K562 (cell line): ENCODE measurements at regions not wholly inside any gene's neighbourhood (a gene's known extent, or its start where the extent isn't known, plus 50 kb on each side); places are given as distances from the start of the nearest gene placed in this dataset.

ENCODE experiments used
- ATAC-seq: fragments of 200-7000 bp; cut with Tn5 transposase; 3 replicates; pipeline ENCODE4 v1.9.1; 2020; ENCODE audit warnings: moderate library complexity
- BruUV-seq: library from RNA; stranded (reverse); fragments of 400-500 nt; replicated peaks from 2 replicates; lab custom pipeline; 2021; lab: Mats Ljungman, UMichigan
- CTCF ChIA-PET: fragments of 300-600 bp; formaldehyde crosslinking; extraction: SDS; loops from one replicate; lab custom pipeline; 2021; ENCODE audit warnings: low intra/inter-chr PET ratio; lab: Yijun Ruan, JAX
- POLR2A ChIA-PET: fragments of 300-600, 350-650 bp; sonication (Branson Sonifier 250); formaldehyde crosslinking; extraction: SDS; loops from one replicate; lab custom pipeline; 2021; ENCODE audit warnings: antibody characterized with exemption, inconsistent platforms; lab: Yijun Ruan, JAX
- DNase-seq, 4 experiments: peaks; one replicate each; pipeline versions ENCODE4 v3.0.0 to v3.0.0-alpha.2; 2011 to 2018; ENCODE audit warnings: low spot score in 3 of 4, mixed read lengths in 3 of 4; ENCODE audit errors: extremely low read depth in 1 of 4
- FAIRE-seq: peaks from 2 replicates; lab custom pipeline; 2011; peaks lifted over from hg19 to GRCh38; lab: Jason Lieb, UNC
- H2AFZ ChIP-seq: 2 replicates; pipeline ENCODE4 v1.6.0; 2011; ENCODE audit warnings: low read depth, low read length, control low read depth, inconsistent platforms
- H3K27ac ChIP-seq: fragments of 200-600 bp; 3 replicates; pipeline ENCODE4 v1.8.0; 2011; ENCODE audit warnings: low read depth, mild to moderate bottlenecking, control low read depth, inconsistent platforms, low read length, moderate library complexity, mixed read lengths; ENCODE audit errors: extremely low read depth
- H3K27me3 ChIP-seq, 2 experiments: fragments of 300-600 bp in 1 of 2; 2 replicates in 1 of 2; 3 replicates in 1 of 2; pipeline versions ENCODE4 v1.6.0 to v1.8.0; 2011; ENCODE audit warnings: inconsistent platforms in 2 of 2, low read length in 2 of 2, mild to moderate bottlenecking in 1 of 2, mixed read lengths in 1 of 2, moderate library complexity in 1 of 2; ENCODE audit not compliant: control insufficient read depth in 2 of 2, insufficient read depth in 2 of 2
- H3K36me3 ChIP-seq: fragments of 300-600 bp; 3 replicates; pipeline ENCODE4 v1.8.0; 2011; ENCODE audit warnings: mild to moderate bottlenecking, low read length, inconsistent platforms; ENCODE audit not compliant: control insufficient read depth, insufficient read depth
- H3K4me1 ChIP-seq, 2 experiments: fragments of 200-600 bp in 1 of 2; replicated peaks in 1 of 2; 2 replicates in 1 of 2; 3 replicates in 1 of 2; pipeline versions ENCODE4 v1.5.1 to v1.8.0; 2011; ENCODE audit warnings: inconsistent platforms in 2 of 2, low read length in 2 of 2, mild to moderate bottlenecking in 1 of 2, mixed read lengths in 1 of 2, moderate library complexity in 1 of 2; ENCODE audit not compliant: control insufficient read depth in 2 of 2, insufficient read depth in 2 of 2
- H3K4me2 ChIP-seq: 2 replicates; pipeline ENCODE4 v1.6.1; 2011; ENCODE audit warnings: low read length, control low read depth, inconsistent platforms, mixed read lengths; ENCODE audit not compliant: insufficient read depth
- H3K4me3 ChIP-seq: fragments of 200-600 bp; sonication (generic), shearing (Covaris generic); 2 replicates; pipeline ENCODE4 v1.5.1; 2016; ENCODE audit warnings: control low read depth, inconsistent platforms
- H3K79me2 ChIP-seq: fragments of 200-600 bp; 3 replicates; pipeline ENCODE4 v1.8.0; 2011; ENCODE audit warnings: low read length, inconsistent platforms; ENCODE audit not compliant: control insufficient read depth, insufficient read depth
- H3K9ac ChIP-seq, 2 experiments: 2 replicates each; pipeline versions ENCODE4 v1.6.0 to v1.6.1; 2011; ENCODE audit warnings: low read depth in 2 of 2, low read length in 2 of 2, control low read depth in 1 of 2, inconsistent platforms in 1 of 2, mild to moderate bottlenecking in 1 of 2, mixed read lengths in 1 of 2; ENCODE audit not compliant: insufficient read depth in 1 of 2
- H3K9me1 ChIP-seq: one replicate; pipeline ENCODE4 v1.6.0; 2011; ENCODE audit warnings: inconsistent platforms, mild to moderate bottlenecking, low read length, moderate library complexity; ENCODE audit not compliant: control insufficient read depth, insufficient read depth
- H3K9me3 ChIP-seq: replicated peaks from 2 replicates; pipeline ENCODE4 v1.5.1; 2011; ENCODE audit warnings: low read depth, low read length, inconsistent platforms; ENCODE audit not compliant: control insufficient read depth, insufficient read depth
- H4K20me1 ChIP-seq: replicated peaks from 2 replicates; pipeline ENCODE4 v1.6.1; 2011; ENCODE audit warnings: low read length, inconsistent platforms, mixed read lengths; ENCODE audit not compliant: control insufficient read depth, insufficient read depth
- ARID2 ChIP-seq: fragments of 450-650 bp; IDR thresholded peaks from 2 replicates; pipeline ENCODE4 v1.6.1; 2017; ENCODE audit warnings: antibody characterized with exemption, mild to moderate bottlenecking
- E2F4 ChIP-seq: sonication (generic); formaldehyde crosslinking; IDR thresholded peaks from 2 replicates; pipeline ENCODE4 v1.8.0; 2022; ENCODE audit warnings: mild to moderate bottlenecking, low read depth, missing genetic modification reagents
- FOXP4 ChIP-seq: sonication (generic); formaldehyde crosslinking; IDR thresholded peaks from 2 replicates; pipeline ENCODE4 v1.8.0; 2022; ENCODE audit warnings: mild to moderate bottlenecking, missing genetic modification reagents, borderline replicate concordance
- GATAD2A ChIP-seq: fragments of 450-650 bp; IDR thresholded peaks from 2 replicates; pipeline ENCODE4 v1.6.1; 2017
- HMG20A ChIP-seq: fragments of 450-650 bp; formaldehyde crosslinking; conservative IDR thresholded peaks from 2 replicates; pipeline ENCODE4 v1.4.0; 2020; ENCODE audit warnings: mild to moderate bottlenecking, mixed read lengths
- HNRNPLL ChIP-seq: fragments of 200-400 bp; formaldehyde crosslinking; IDR thresholded peaks from 2 replicates; pipeline ENCODE4 v1.6.1; 2017; ENCODE audit warnings: low read length, low read depth, mild to moderate bottlenecking; ENCODE audit not compliant: poor library complexity, severe bottlenecking
- RBM34 ChIP-seq: fragments of 200-400 bp; formaldehyde crosslinking; IDR thresholded peaks from 2 replicates; pipeline ENCODE4 v1.6.1; 2018; ENCODE audit warnings: low read length, borderline replicate concordance; ENCODE audit not compliant: insufficient read depth
- TCF3 ChIP-seq: sonication (generic); formaldehyde crosslinking; IDR thresholded peaks from 2 replicates; pipeline ENCODE4 v1.4.0; 2020; ENCODE audit warnings: mild to moderate bottlenecking, missing genetic modification reagents
- ZNF639 ChIP-seq, 2 experiments: fragments of 200-800 bp in 1 of 2; sonication (Bioruptor generic) in 1 of 2; sonication (generic) in 1 of 2; formaldehyde crosslinking in 1 of 2; IDR thresholded peaks in 1 of 2; conservative IDR thresholded peaks in 1 of 2; 2 replicates each; pipeline versions ENCODE4 v1.5.0 to v1.6.1; 2016 to 2020; ENCODE audit warnings: missing compliant biosample characterization in 1 of 2, missing genetic modification characterization in 1 of 2, missing genetic modification reagents in 1 of 2
- WGBS: fragments of 100-300 bp; shearing (Covaris generic); methylation state at CpG from one replicate; pipeline ENCODE4 v1.1.6; 2016; ENCODE audit warnings: low coverage, mixed read lengths; ENCODE audit not compliant: insufficient coverage; ENCODE audit errors: missing lambda C conversion rate; 5-methylcytosine and 5-hydroxymethylcytosine counted together
- in situ Hi-C: fragments of 300-500 bp; cut with MboI; formaldehyde crosslinking; loops from 4 replicates; pipeline ENCODE4 v1.15.0; 2018; ENCODE audit warnings: inconsistent platforms, mixed read lengths
- intact Hi-C: fragments of 100-400 bp; cut with micrococcal nuclease; formaldehyde crosslinking; loops from 2 replicates; pipeline ENCODE4 v1.14.2; 2022

GRCh38 chr4:120561648-120562047, 360.9 kb downstream of the PRDM5 start:
- intact Hi-C loops: no loop called here
- H3K9ac ChIP-seq: no peak overlapping the region
- no TSS peak for BruUV-seq
- no peaks in the 10 kb centered on the region for H3K4me1 ChIP-seq
- no peak for DNase-seq
- H3K9me3 ChIP-seq: no peaks in the 10 kb centered on the region
- ATAC-seq: no peak
- CTCF ChIA-PET: no interaction called here
- H3K4me2 ChIP-seq: no peak overlapping the region
- POLR2A ChIA-PET: no interaction called here
- H3K36me3 ChIP-seq: no peaks in the 10 kb centered on the region
- no peaks in the 10 kb centered on the region for H3K27me3 ChIP-seq
- H3K9me1 ChIP-seq: no peaks in the 10 kb centered on the region
- no peak for TF ChIP-seq E2F4 (CRISPR knock-in tag)
- no peak for TF ChIP-seq ZNF639 (CRISPR knock-in tag; conservative IDR thresholded peaks at IDR 0.05 in 1 of 2, IDR thresholded peaks at IDR 0.05 in 1 of 2)
- no peak for FAIRE-seq
- in situ Hi-C loops: no loop called here
- 3% methylated on average over 2 of the region's 2 CpGs for WGBS
- H3K27ac ChIP-seq: no peak overlapping the region
- no peak overlapping the region for H3K4me3 ChIP-seq
- no peaks in the 10 kb centered on the region for H4K20me1 ChIP-seq
- no peaks in the 10 kb centered on the region for H3K79me2 ChIP-seq
- no peak overlapping the region for H2AFZ ChIP-seq

- DNase-seq (no peak), ATAC-seq (no peak), FAIRE-seq (no peak)
- in situ Hi-C loops: no loop called here
- H3K27ac ChIP-seq: no peak overlapping the region
- no peaks in the 10 kb centered on the region for H3K36me3 ChIP-seq
- POLR2A ChIA-PET: no interaction called here
- H3K9me1 ChIP-seq: no peaks in the 10 kb centered on the region
- no peak overlapping the region for H3K9ac ChIP-seq
- 4% methylated on average over 2 of the region's 2 CpGs for WGBS
- BruUV-seq: no TSS peak
- no peak overlapping the region for H2AFZ ChIP-seq
- no peaks in the 10 kb centered on the region; the same call in 1 of the 2 replicates for H3K9me3 ChIP-seq
- no peaks in the 10 kb centered on the region for H3K27me3 ChIP-seq
- no peak overlapping the region for H3K4me2 ChIP-seq
- no peak for TF ChIP-seq FOXP4 (CRISPR knock-in tag)
- no peak for TF ChIP-seq GATAD2A
- no peak for TF ChIP-seq RBM34
- TF ChIP-seq HMG20A (CRISPR knock-in tag): no peak
- no peak for TF ChIP-seq TCF3 (CRISPR knock-in tag)
- TF ChIP-seq ARID2: no peak
- no peak for TF ChIP-seq HNRNPLL
- no peaks in the 10 kb centered on the region for H3K79me2 ChIP-seq
- H4K20me1 ChIP-seq: no peaks in the 10 kb centered on the region
- intact Hi-C loops: no loop called here
- no peaks in the 10 kb centered on the region for H3K4me1 ChIP-seq
- CTCF ChIA-PET: no interaction called here
- no peak overlapping the region for H3K4me3 ChIP-seq
Observed at GRCh38 chr4:120557372-120557771, 365.2 kb downstream of the PRDM5 start.
